GM19023 (cell line): ENCODE measurements at regions not wholly inside any gene's neighbourhood (a gene's known extent, or its start where the extent isn't known, plus 50 kb on each side); places are given as distances from the start of the nearest gene placed in this dataset.
"Not testable (repeated sequence)": the region's sequence is repeated elsewhere in the genome, so short reads cannot be mapped to it uniquely, and the experiment has no call there.

Source experiments
- ATAC-seq: cut with Tn5 transposase; IDR thresholded peaks from one replicate; pipeline ENCODE4 v1.9.1; 2021; ENCODE audit warnings: mild to moderate bottlenecking, moderate library complexity; ENCODE audit not compliant: unreplicated experiment

GRCh38 chr1:219074084-219074728, 99.5 kb upstream of the LYPLAL1 start:
- ATAC-seq: no peak

GRCh38 chr1:219075121-219075879, 98.4 kb upstream of the LYPLAL1 start:
- no peak for ATAC-seq

- no peak for ATAC-seq
Observed at GRCh38 chr1:219076326-219076937, 97.2 kb upstream of the LYPLAL1 start.

- ATAC-seq: not testable (repeated sequence)
Observed at GRCh38 chr1:219077767-219078166, 95.9 kb upstream of the LYPLAL1 start.

- ATAC-seq: peak; percentile 65
Observed at GRCh38 chr1:219081943-219082925, 91.4 kb upstream of the LYPLAL1 start.

GRCh38 chr1:219083631-219084030, 90.0 kb upstream of the LYPLAL1 start:
- no peak for ATAC-seq

- ATAC-seq: no peak
Observed at GRCh38 chr1:219085082-219085481, 88.6 kb upstream of the LYPLAL1 start.

GRCh38 chr1:219085988-219086387, 87.7 kb upstream of the LYPLAL1 start:
- ATAC-seq: no peak

- ATAC-seq: no peak
Observed at GRCh38 chr1:219086956-219087469, 86.7 kb upstream of the LYPLAL1 start.

- ATAC-seq: peak; percentile 85
Observed at GRCh38 chr1:219088778-219089557, 84.7 kb upstream of the LYPLAL1 start.

- peak; percentile 60 for ATAC-seq
Observed at GRCh38 chr1:219090607-219091006, 83.1 kb upstream of the LYPLAL1 start.

GRCh38 chr1:219092206-219092605, 81.5 kb upstream of the LYPLAL1 start:
- no peak for ATAC-seq

- no peak for ATAC-seq
Observed at GRCh38 chr1:219099307-219099706, 74.4 kb upstream of the LYPLAL1 start.

GRCh38 chr1:219100059-219100458, 73.6 kb upstream of the LYPLAL1 start:
- ATAC-seq: no peak

- ATAC-seq: not testable (repeated sequence)
Observed at GRCh38 chr1:219102466-219102865, 71.2 kb upstream of the LYPLAL1 start.

GRCh38 chr1:219105893-219106292, 67.8 kb upstream of the LYPLAL1 start:
- ATAC-seq: no peak

GRCh38 chr1:219109424-219110018, 64.2 kb upstream of the LYPLAL1 start:
- ATAC-seq: no peak

GRCh38 chr1:219113261-219113660, 60.4 kb upstream of the LYPLAL1 start:
- no peak for ATAC-seq

GRCh38 chr1:219114014-219114413, 59.7 kb upstream of the LYPLAL1 start:
- no peak for ATAC-seq
